ENCODE measurements at regions not wholly inside any gene's neighbourhood (a gene's known extent, or its start where the extent isn't known, plus 50 kb on each side); places are given as distances from the start of the nearest gene placed in this dataset.

GRCh38 chr18:43651057-43651456, 373.8 kb upstream of the SYT4 start:
- no peak for DNase-seq

GRCh38 chr18:43656547-43656946, 379.3 kb upstream of the SYT4 start:
- DNase-seq = no peak

- DNase-seq = peak; percentile 64
Measured at GRCh38 chr18:43661570-43661969, 384.3 kb upstream of the SYT4 start.

GRCh38 chr18:43662657-43663056, 385.4 kb upstream of the SYT4 start:
- DNase-seq = no peak

GRCh38 chr18:43663159-43663558, 385.9 kb upstream of the SYT4 start:
- no peak for DNase-seq

- no peak for DNase-seq
Measured at GRCh38 chr18:43664487-43665008, 387.3 kb upstream of the SYT4 start.

- DNase-seq = no peak
Measured at GRCh38 chr18:43665105-43665788, 388.0 kb upstream of the SYT4 start.

- no peak for DNase-seq
Measured at GRCh38 chr18:43668866-43669265, 391.6 kb upstream of the SYT4 start.

GRCh38 chr18:43671431-43671830, 394.1 kb upstream of the SYT4 start:
- DNase-seq = no peak

GRCh38 chr18:43680096-43680495, 402.8 kb upstream of the SYT4 start:
- DNase-seq = no peak

- no peak for DNase-seq
Measured at GRCh38 chr18:43681661-43682060, 404.4 kb upstream of the SYT4 start.

GRCh38 chr18:43682196-43682595, 404.9 kb upstream of the SYT4 start:
- DNase-seq = no peak

GRCh38 chr18:43686709-43687108, 409.4 kb upstream of the SYT4 start:
- no peak for DNase-seq

- peak; percentile 6 for DNase-seq
Measured at GRCh38 chr18:43692099-43692690, 414.9 kb upstream of the SYT4 start.

GRCh38 chr18:43702399-43702798, 425.1 kb upstream of the SYT4 start:
- DNase-seq = no peak

GRCh38 chr18:43703050-43703449, 425.8 kb upstream of the SYT4 start:
- DNase-seq = no peak

GRCh38 chr18:43705850-43706249, 428.6 kb upstream of the SYT4 start:
- peak; percentile 80 for DNase-seq

GRCh38 chr18:43710135-43710534, 432.8 kb upstream of the SYT4 start:
- no peak for DNase-seq

GRCh38 chr18:43714343-43715010, 437.2 kb upstream of the SYT4 start:
- no peak for DNase-seq

GRCh38 chr18:43719267-43719795, 442.0 kb upstream of the SYT4 start:
- no peak for DNase-seq

- no peak for DNase-seq
Measured at GRCh38 chr18:43720041-43720440, 442.8 kb upstream of the SYT4 start.

- DNase-seq = no peak
Measured at GRCh38 chr18:43735570-43735969, 458.3 kb upstream of the SYT4 start.

- DNase-seq = no peak
Measured at GRCh38 chr18:43744960-43745745, 467.9 kb upstream of the SYT4 start.

Measured in NCI-H146 (cell line).